Thoracic aorta (tissue), 2 donors: ENCODE measurements at regions not wholly inside any gene's neighbourhood (a gene's known extent, or its start where the extent isn't known, plus 50 kb on each side); places are given as distances from the start of the nearest gene placed in this dataset.

Source experiments
- ATAC-seq: fragments of 150-250 bp; one replicate; pipeline ENCODE4 v1.8.0; 2017; ENCODE audit warnings: low read depth; ENCODE audit not compliant: insufficient number of reproducible peaks, low FRiP score
- DNase-seq: peaks from one replicate; pipeline ENCODE4 v3.0.0-alpha.2; 2020; ENCODE audit warnings: low spot score
- H3K27ac ChIP-seq, 2 donors: fragments of 200-600 bp; sonication (generic); 1 replicate in 1 of 2; 2 replicates in 1 of 2; pipeline ENCODE4 v1.5.1; 2016; ENCODE audit warnings: mild to moderate bottlenecking in 2 of 2, moderate library complexity in 2 of 2
- H3K27me3 ChIP-seq: fragments of 200-600 bp; sonication (generic); replicated peaks from 2 replicates; pipeline ENCODE4 v1.6.0; 2016; ENCODE audit warnings: mild to moderate bottlenecking; ENCODE audit not compliant: insufficient read depth
- H3K36me3 ChIP-seq: fragments of 200-600 bp; sonication (generic); one replicate; pipeline ENCODE4 v1.5.1; 2016
- H3K4me1 ChIP-seq, 2 donors: fragments of 200-600 bp; sonication (generic); 1 replicate in 1 of 2; 2 replicates in 1 of 2; pipeline versions ENCODE4 v1.5.1 to v1.6.0; 2016; ENCODE audit warnings: low read depth in 2 of 2, mild to moderate bottlenecking in 1 of 2; ENCODE audit not compliant: control insufficient read depth in 1 of 2
- H3K4me3 ChIP-seq: fragments of 200-600 bp; sonication (generic); 2 replicates; pipeline ENCODE4 v1.5.1; 2016; ENCODE audit warnings: mild to moderate bottlenecking
- H3K9me3 ChIP-seq: fragments of 200-600 bp; sonication (generic); 2 replicates; pipeline ENCODE4 v1.5.1; 2016
- TF ChIP-seq, protein P1 (sequence below): fragments of 200-600 bp; sonication (generic); IDR thresholded peaks from one replicate; pipeline ENCODE4 v1.5.1; 2019; ENCODE audit warnings: antibody characterized with exemption

DNA sequence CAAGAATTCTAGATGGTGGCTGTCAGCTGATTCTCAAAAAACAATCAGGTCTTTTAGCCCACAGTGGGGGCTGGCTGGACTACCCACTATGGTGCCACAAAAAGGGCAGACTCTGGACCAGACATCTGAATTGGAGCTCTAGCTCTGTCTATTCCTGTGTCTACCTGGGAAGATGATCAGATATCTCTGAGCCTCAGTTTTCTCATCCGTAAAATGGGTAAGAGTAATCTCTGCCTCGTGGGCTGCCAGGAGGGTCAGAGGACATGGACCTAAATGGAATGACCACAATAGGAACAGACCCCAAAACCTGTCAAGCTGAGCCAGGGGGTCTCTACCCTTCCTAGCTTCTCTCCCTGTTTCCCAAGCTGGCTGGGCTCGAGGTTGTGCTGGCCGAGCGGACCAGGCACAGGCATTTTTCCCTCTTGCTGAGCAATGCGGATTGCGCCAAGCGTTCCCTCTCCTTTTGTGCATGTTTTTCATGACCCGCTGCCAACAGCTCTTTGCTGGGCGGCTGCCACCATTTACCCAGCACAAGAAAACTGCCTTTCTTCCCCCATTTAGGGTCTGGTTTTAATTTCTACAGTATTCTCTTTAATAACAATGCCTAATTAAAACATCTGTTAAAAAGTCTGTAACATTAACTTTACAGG is 74.7 kb upstream of the MAFB start:
- H3K27ac ChIP-seq: peak overlapping the region in 1 of 2 donors; percentile 23
- ATAC-seq: peak; percentile 84

GRCh38 chr20:40765814-40766480 is 76.9 kb upstream of the MAFB start:
- TF ChIP-seq, protein P1, sequence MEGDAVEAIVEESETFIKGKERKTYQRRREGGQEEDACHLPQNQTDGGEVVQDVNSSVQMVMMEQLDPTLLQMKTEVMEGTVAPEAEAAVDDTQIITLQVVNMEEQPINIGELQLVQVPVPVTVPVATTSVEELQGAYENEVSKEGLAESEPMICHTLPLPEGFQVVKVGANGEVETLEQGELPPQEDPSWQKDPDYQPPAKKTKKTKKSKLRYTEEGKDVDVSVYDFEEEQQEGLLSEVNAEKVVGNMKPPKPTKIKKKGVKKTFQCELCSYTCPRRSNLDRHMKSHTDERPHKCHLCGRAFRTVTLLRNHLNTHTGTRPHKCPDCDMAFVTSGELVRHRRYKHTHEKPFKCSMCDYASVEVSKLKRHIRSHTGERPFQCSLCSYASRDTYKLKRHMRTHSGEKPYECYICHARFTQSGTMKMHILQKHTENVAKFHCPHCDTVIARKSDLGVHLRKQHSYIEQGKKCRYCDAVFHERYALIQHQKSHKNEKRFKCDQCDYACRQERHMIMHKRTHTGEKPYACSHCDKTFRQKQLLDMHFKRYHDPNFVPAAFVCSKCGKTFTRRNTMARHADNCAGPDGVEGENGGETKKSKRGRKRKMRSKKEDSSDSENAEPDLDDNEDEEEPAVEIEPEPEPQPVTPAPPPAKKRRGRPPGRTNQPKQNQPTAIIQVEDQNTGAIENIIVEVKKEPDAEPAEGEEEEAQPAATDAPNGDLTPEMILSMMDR: no peak
- no peaks in the 10 kb centered on the region for H3K27me3 ChIP-seq
- DNase-seq (no peak), ATAC-seq (no peak)
- H3K27ac ChIP-seq: peak overlapping the region in 1 of 2 donors; percentile 15
- no peaks in the 10 kb centered on the region for H3K9me3 ChIP-seq
- peaks cover 7 to 60% of the 10 kb centered on the region in 2 donors for H3K4me1 ChIP-seq
- no peaks in the 10 kb centered on the region for H3K36me3 ChIP-seq
- H3K4me3 ChIP-seq: no peak overlapping the region

More for the DNA sequence above, 74.7 kb upstream of the MAFB start:
- TF ChIP-seq, protein P1: no peak
- Histone ChIP-seq H3K4me1 (peaks cover 7 to 51% of the 10 kb centered on the region in 2 donors), H3K4me3 (no peak overlapping the region), H3K27me3 (no peaks in the 10 kb centered on the region), H3K36me3 (no peaks in the 10 kb centered on the region), H3K9me3 (no peaks in the 10 kb centered on the region)
- peak; percentile 46 for DNase-seq

GRCh38 chr20:40766790-40767614 is 78.0 kb upstream of the MAFB start:
- no peaks in the 10 kb centered on the region for H3K36me3 ChIP-seq
- no peak for ATAC-seq
- TF ChIP-seq, protein P1: no peak

GRCh38 chr20:40767615-40767924 is 78.5 kb upstream of the MAFB start:
- TF ChIP-seq, protein P1: no peak
- H3K27ac ChIP-seq: no peak overlapping the region
- H3K4me3 ChIP-seq: no peak overlapping the region
- no peaks in the 10 kb centered on the region for H3K36me3 ChIP-seq
- no peaks in the 10 kb centered on the region for H3K27me3 ChIP-seq
- DNase-seq: no peak
- no peak for ATAC-seq
- peaks cover 10 to 61% of the 10 kb centered on the region in 2 donors for H3K4me1 ChIP-seq
- no peaks in the 10 kb centered on the region for H3K9me3 ChIP-seq

More at GRCh38 chr20:40766790-40767614, 78.0 kb upstream of the MAFB start:
- peaks cover 10 to 66% of the 10 kb centered on the region in 2 donors for H3K4me1 ChIP-seq
- H3K9me3 ChIP-seq: no peaks in the 10 kb centered on the region
- no peak overlapping the region for H3K4me3 ChIP-seq
- H3K27ac ChIP-seq: no peak overlapping the region
- no peak for DNase-seq
- no peaks in the 10 kb centered on the region for H3K27me3 ChIP-seq

- no peak overlapping the region for H3K4me3 ChIP-seq
- ATAC-seq (no peak), DNase-seq (no peak)
- no peak overlapping the region for H3K27ac ChIP-seq
- TF ChIP-seq, protein P1: no peak
- H3K4me1 ChIP-seq: peaks cover 10 to 56% of the 10 kb centered on the region in 2 donors
- H3K9me3 ChIP-seq: no peaks in the 10 kb centered on the region
- no peaks in the 10 kb centered on the region for H3K27me3 ChIP-seq
- no peaks in the 10 kb centered on the region for H3K36me3 ChIP-seq
These were observed 79.1 kb upstream of the MAFB start for GRCh38 chr20:40768105-40768504.
